GM18507 (cell line): ENCODE measurements at regions not wholly inside any gene's neighbourhood (a gene's known extent, or its start where the extent isn't known, plus 50 kb on each side); places are given as distances from the start of the nearest gene placed in this dataset.

Experiments
- DNase-seq: peaks from one replicate; pipeline ENCODE4 v3.0.0; 2011; ENCODE audit warnings: low read depth; ENCODE audit not compliant: insufficient read length; ENCODE audit errors: extremely low spot score
- FAIRE-seq: peaks from 2 replicates; lab custom pipeline; 2011; peaks lifted over from hg19 to GRCh38; lab: Jason Lieb, UNC

GRCh38 chr3:154050216-154050615 lies 71.0 kb upstream of the ARHGEF26 start:
- FAIRE-seq: no peak
- no peak for DNase-seq

DNA sequence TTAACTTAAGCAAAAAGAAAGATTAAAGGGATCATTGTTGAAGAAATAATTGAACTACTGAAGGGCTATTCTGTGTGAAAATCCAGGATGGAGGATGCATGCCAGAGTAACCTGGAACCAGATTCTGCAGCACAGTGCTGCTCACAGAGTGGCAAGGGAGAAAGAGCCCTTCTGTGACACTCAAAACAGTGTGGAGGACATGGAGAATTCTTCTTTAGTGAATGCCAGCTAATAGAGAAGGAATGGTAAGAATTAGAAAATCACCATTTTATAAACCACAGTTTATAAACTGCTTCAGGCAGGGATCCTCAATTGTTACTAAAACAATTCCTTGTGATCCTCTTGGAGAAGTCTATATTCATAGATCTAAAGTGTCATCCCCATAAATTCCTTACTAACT lies 70.4 kb upstream of the ARHGEF26 start:
- FAIRE-seq (no peak), DNase-seq (no peak)

DNA sequence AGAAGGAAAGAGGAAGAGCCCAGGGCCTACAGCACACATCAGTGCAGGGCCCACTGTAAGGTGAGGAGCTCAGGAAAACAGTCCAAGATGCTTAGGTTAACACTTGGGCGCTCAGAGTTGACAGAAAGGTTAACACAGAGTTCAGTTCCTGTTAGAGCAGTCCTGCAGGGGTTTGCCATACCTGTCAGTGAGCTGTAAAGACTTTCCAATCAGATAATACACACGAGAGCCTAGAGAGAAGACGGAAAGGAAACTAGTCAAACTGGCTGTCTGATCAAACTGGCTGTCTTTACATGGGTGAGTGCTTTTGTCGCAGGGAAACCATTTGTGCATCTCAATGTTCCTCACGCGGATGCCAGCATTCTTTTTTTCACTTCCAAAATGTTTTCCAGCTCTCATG lies 61.4 kb upstream of the ARHGEF26 start:
- DNase-seq (no peak), FAIRE-seq (no peak)

DNA sequence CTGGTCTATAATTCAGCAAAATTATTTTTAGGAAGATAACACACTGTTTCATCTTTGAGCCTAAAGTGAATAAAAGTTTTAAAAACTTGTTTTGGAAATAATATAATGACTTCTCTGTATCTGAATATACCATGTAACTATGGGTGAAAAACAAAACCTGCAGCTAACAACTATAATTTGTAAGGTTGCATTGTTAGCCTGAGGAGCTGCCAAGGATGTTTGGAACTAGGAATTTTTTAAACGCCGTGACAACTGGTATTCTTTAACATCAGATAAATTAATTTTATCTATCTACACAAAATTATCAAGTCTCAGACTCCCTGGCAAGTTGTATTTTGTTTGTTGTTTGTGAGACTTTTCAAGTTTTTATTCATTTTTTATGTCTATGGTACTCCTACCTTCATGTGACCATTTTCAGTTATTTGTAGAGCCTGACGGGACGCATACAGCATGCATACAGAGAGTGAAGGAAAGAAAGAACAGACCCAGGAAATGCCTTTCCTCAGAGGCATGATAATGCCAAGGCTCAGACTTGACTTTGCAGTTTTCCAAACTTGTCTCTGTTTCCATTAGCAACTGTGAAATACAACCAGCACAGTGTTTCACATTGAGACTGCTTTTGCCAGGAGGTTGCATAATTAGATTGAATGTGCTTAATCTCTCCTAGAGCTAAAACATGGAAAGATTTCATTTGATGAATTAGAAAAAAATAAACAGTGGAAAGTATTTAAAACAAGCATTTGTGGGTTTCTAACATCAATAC lies 60.8 kb upstream of the ARHGEF26 start:
- FAIRE-seq (no peak), DNase-seq (no peak)

DNA sequence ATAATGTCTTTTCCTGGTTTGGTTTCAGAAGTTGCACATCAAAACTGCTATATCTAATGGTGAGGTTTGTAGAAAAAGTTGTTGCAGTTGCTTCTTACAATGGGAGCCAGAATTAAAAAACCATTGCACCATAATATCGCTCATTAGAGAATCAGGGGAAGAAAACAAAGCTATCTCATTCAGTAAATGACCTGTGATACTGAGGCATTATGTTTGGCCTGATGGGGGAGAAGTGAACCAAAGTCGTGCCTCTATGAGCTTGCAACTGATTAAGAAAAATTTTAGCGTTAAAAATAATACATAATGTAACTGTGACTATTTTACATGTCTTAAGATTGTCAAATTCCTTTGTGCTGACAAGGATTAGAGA lies 60.2 kb upstream of the ARHGEF26 start:
- FAIRE-seq: no peak
- no peak for DNase-seq

GRCh38 chr3:154062513-154062912 lies 58.7 kb upstream of the ARHGEF26 start:
- FAIRE-seq (no peak), DNase-seq (no peak)

GRCh38 chr3:154071146-154071545 lies 50.0 kb upstream of the ARHGEF26 start:
- DNase-seq: no peak
- FAIRE-seq: no peak
